HUES64 (cell line): ENCODE measurements at regions not wholly inside any gene's neighbourhood (a gene's known extent, or its start where the extent isn't known, plus 50 kb on each side); places are given as distances from the start of the nearest gene placed in this dataset.
"Not testable (repeated sequence)": the region's sequence is repeated elsewhere in the genome, so short reads cannot be mapped to it uniquely, and the experiment has no call there.

Experiments used
- H3K27ac ChIP-seq: 2 replicates; pipeline ENCODE4 v1.7.0; 2013; ENCODE audit warnings: low read depth, low read length, inconsistent platforms
- H3K27me3 ChIP-seq: 2 replicates; pipeline ENCODE4 v1.6.1; 2013; ENCODE audit warnings: mild to moderate bottlenecking, low read length; ENCODE audit not compliant: insufficient read depth
- H3K36me3 ChIP-seq: 2 replicates; pipeline ENCODE4 v1.6.1; 2013; ENCODE audit warnings: mild to moderate bottlenecking, low read length; ENCODE audit not compliant: insufficient read depth
- H3K4me1 ChIP-seq: 2 replicates; pipeline ENCODE4 v1.6.1; 2013; ENCODE audit warnings: mild to moderate bottlenecking, low read length, moderate library complexity; ENCODE audit not compliant: insufficient read depth
- H3K4me3 ChIP-seq: 2 replicates; pipeline ENCODE4 v1.5.1; 2013; ENCODE audit warnings: mild to moderate bottlenecking, low read length, moderate library complexity
- H3K9ac ChIP-seq: 2 replicates; pipeline ENCODE4 v1.6.1; 2013; ENCODE audit warnings: mild to moderate bottlenecking, low read depth, low read length
- H3K9me3 ChIP-seq: 2 replicates; pipeline ENCODE4 v1.6.1; 2013; ENCODE audit warnings: low read depth, low read length; ENCODE audit not compliant: insufficient read depth
- WGBS: fragments of 150-250, 120-280 bp; methylation state at CpG from one replicate; pipeline ENCODE4 v1.1.7; 2013; ENCODE audit warnings: missing lambda C conversion rate; 5-methylcytosine and 5-hydroxymethylcytosine counted together

DNA sequence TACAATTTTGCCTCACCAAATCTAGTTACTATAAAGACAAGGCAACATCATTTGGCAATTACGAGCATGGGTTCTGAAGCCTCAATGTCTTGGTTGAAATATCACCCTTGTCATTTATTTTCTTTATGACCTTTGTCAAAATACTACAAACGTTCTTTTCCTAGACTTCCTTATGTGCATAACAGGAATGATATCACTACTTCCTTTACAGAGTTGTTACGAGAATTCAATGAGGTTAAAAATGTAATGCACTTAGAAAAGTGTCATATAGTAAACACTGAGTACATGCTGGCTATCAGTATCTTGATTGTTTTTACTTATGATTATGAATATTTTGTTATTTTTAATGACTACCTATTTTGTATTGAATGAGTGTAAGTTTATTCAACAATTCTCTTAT, 640.9 kb upstream of the CCNG1 start:
- no peak overlapping the region for H3K4me3 ChIP-seq
- no peaks in the 10 kb centered on the region for H3K9me3 ChIP-seq
- H3K4me1 ChIP-seq = peaks cover 10% of the 10 kb centered on the region
- no peak overlapping the region for H3K27ac ChIP-seq
- H3K27me3 ChIP-seq = no peaks in the 10 kb centered on the region
- H3K36me3 ChIP-seq = no peaks in the 10 kb centered on the region
- WGBS = 89% methylated on average over 2 of the region's 3 CpGs
- no peak overlapping the region for H3K9ac ChIP-seq

DNA sequence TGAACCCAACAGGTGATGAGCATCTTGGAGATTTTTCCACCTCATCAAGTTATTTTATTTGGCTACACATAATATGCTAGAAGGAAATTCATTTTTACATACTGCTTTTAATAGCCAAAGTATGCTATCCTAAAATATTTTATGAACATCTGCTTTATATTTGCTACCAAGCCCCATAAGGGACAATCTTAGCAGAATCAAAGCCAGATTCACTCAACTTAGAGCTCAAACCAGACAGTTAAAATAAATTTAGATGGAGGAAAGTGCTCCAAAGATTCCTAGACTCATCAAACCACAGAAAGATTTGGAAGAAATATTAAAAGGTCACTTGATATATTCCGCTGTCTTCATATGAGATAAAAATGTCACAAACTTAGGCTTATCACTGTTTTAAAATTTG, 637.1 kb upstream of the CCNG1 start:
- no peak overlapping the region for H3K4me3 ChIP-seq
- peaks cover 15% of the 10 kb centered on the region for H3K4me1 ChIP-seq
- no peaks in the 10 kb centered on the region for H3K27me3 ChIP-seq
- no peak overlapping the region for H3K9ac ChIP-seq
- H3K9me3 ChIP-seq = no peaks in the 10 kb centered on the region
- no peak overlapping the region for H3K27ac ChIP-seq
- no CpG with 5 or more reads among the region's 1 CpG for WGBS
- no peaks in the 10 kb centered on the region for H3K36me3 ChIP-seq

DNA sequence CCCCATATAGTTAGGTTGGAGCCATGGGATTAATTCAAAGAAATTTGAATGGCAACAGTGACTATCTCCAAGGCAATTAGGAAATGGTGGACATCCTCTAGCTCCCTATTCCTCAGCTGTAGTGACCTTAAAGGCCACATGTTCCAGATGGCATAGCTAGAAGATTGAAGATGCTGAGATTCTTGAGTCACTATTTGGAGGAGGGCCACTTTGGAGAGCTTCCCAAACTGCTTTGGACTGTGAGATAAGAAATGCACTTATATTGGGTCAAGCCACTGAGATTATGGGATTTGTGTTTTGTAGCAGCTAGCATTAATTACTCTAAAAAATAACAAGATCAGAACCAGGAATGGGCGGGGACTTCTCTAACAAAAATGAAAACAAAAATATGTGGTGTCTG, 636.2 kb upstream of the CCNG1 start:
- 90% methylated on average over 1 of the region's 1 CpG for WGBS
- H3K9me3 ChIP-seq = no peaks in the 10 kb centered on the region
- no peak overlapping the region for H3K4me3 ChIP-seq
- no peak overlapping the region for H3K9ac ChIP-seq
- H3K27ac ChIP-seq = no peak overlapping the region
- no peaks in the 10 kb centered on the region for H3K36me3 ChIP-seq
- peaks cover 9% of the 10 kb centered on the region for H3K4me1 ChIP-seq
- no peaks in the 10 kb centered on the region for H3K27me3 ChIP-seq

DNA sequence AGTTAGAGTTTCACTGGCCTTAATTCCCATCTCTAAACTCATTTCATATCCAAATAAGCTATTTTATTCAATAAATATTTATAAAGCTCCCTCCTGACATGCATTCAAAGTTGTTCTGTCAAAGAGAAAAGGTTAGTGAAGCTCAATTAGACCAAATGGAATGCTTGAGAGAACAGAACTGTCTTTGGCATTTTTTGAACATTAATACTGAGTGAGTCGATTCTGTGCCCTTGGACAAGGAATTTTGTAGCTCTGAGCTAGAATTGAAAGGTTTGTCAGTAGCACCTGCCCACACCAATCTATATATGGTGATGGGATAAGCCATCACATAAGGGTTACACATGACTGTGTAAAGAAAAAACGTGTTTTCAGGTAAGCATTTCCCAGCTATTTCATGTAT, 631.2 kb upstream of the CCNG1 start:
- Histone ChIP-seq H3K4me1 (peaks cover 10% of the 10 kb centered on the region), H3K4me3 (no peak overlapping the region), H3K9ac (no peak overlapping the region), H3K36me3 (no peaks in the 10 kb centered on the region), H3K27me3 (no peaks in the 10 kb centered on the region), H3K27ac (no peak overlapping the region), H3K9me3 (no peaks in the 10 kb centered on the region)
- 71% methylated on average over 2 of the region's 2 CpGs for WGBS

DNA sequence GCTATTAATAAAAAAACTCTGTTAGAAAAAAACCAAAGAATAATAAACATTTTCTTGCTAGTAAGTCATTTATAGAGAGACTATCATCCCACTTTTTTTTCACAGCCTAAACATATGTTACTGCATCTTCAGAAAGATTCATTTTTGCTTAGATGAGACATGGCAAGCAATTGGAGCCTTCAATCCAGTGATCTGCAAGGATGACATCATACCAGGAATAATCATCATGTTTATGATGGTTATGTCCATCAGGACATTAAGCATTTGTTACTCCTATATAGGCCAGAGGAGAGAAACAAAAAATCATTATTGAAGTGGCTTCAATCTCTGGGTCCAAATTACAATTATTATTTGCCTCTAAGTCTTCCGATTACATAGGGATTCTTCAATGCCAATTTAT, 626.3 kb upstream of the CCNG1 start:
- Histone ChIP-seq H3K36me3 (no peaks in the 10 kb centered on the region), H3K9me3 (no peaks in the 10 kb centered on the region), H3K27me3 (no peaks in the 10 kb centered on the region), H3K4me1 (peaks cover 4% of the 10 kb centered on the region), H3K9ac (no peak overlapping the region), H3K27ac (no peak overlapping the region), H3K4me3 (no peak overlapping the region)
- 81% methylated on average over 1 of the region's 1 CpG for WGBS

DNA sequence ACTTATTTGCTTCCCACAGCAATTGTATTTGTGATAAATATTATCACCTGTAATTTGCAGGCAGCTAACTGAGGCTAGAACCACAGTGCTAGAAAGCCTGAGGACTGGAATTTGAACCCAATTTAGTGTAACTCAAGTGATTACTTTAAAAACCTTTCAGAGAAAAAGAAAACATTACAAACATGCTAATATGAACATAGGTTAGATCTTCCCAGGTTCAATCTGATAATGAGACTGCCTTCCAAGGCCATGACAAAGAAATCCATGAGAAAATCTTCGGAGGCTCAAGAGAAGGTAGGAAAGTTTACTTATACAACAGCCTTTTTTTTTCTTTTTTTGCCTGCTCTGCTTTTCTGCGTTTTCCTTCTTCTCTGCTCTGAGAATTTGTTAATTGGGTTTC, 620.6 kb upstream of the CCNG1 start:
- H3K27me3 ChIP-seq = no peaks in the 10 kb centered on the region
- H3K27ac ChIP-seq = no peak overlapping the region
- WGBS = 83% methylated on average over 1 of the region's 2 CpGs
- H3K4me1 ChIP-seq = no peaks in the 10 kb centered on the region; the same call in 1 of the 2 replicates
- no peaks in the 10 kb centered on the region for H3K36me3 ChIP-seq
- H3K9me3 ChIP-seq = no peaks in the 10 kb centered on the region
- H3K9ac ChIP-seq = no peak overlapping the region
- H3K4me3 ChIP-seq = no peak overlapping the region

DNA sequence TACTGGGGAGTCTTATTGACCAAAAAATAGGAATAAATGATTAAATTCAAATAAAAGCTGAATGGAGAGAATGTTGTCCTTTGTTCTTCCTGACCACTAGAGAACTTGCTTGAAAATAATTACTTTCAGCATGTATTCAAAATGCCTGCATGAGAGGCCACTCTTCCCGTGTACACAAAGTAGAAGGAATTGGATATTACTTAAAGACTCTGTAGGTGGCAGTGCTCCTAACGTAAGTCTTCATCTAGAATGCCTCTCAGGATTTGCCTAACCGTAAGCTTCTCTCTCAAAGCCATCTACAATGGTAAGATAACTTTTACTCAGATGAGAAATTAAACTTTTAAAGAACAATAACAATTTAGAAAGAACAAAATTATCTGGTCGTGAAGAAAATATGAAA, 620.0 kb upstream of the CCNG1 start:
- H3K4me3 ChIP-seq = no peak overlapping the region
- no peaks in the 10 kb centered on the region for H3K9me3 ChIP-seq
- no peaks in the 10 kb centered on the region for H3K27me3 ChIP-seq
- no peaks in the 10 kb centered on the region; the same call in 1 of the 2 replicates for H3K4me1 ChIP-seq
- 75% methylated on average over 2 of the region's 4 CpGs for WGBS
- H3K27ac ChIP-seq = no peak overlapping the region
- H3K9ac ChIP-seq = no peak overlapping the region
- no peaks in the 10 kb centered on the region for H3K36me3 ChIP-seq

DNA sequence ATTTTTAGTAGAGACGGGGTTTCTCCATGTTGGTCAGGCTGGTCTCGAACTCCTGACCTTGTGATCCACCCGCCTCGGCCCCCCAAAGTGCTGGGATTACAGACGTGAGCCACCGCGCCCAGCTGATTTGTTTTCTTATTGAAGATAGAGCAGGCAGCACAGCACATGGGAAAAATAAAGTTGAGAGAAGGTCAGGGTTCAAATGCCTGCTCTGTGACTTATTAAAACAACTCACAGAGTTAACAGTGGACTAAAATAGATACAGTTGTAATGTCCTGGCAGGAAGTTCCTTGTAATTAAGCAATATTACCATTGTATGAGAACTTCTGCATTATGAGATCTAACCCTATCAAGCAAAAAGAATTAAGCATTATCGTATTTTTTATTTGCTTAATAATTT, 615.7 kb upstream of the CCNG1 start:
- not testable (repeated sequence) for H3K27me3 ChIP-seq, H3K9me3 ChIP-seq, H3K27ac ChIP-seq, H3K4me3 ChIP-seq, H3K36me3 ChIP-seq, H3K9ac ChIP-seq, H3K4me1 ChIP-seq
- 92% methylated on average over 7 of the region's 8 CpGs for WGBS

DNA sequence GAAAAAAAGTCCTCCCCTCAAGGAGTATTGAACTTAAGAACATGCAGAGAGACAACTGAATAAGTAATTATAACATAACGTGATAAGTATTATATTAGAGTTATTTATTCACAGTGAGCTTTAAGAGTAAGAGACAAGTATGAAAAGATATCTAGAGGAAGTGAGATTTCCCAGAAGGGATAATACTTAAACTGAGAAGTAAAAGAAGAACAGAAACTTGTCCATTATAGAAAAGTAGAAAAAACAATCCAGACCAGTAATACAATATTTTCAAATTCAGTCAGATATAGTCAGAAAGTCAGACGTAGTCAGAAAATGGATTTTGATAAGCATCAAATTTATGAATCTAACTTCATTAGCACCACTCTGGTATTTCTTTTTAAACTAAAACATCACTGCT, 613.0 kb upstream of the CCNG1 start:
- no peak overlapping the region for H3K9ac ChIP-seq
- H3K27me3 ChIP-seq = no peaks in the 10 kb centered on the region
- no peak overlapping the region for H3K4me3 ChIP-seq
- H3K36me3 ChIP-seq = no peaks in the 10 kb centered on the region
- H3K27ac ChIP-seq = no peak overlapping the region
- WGBS = 80% methylated on average over 1 of the region's 2 CpGs
- H3K9me3 ChIP-seq = no peaks in the 10 kb centered on the region
- no peaks in the 10 kb centered on the region for H3K4me1 ChIP-seq

DNA sequence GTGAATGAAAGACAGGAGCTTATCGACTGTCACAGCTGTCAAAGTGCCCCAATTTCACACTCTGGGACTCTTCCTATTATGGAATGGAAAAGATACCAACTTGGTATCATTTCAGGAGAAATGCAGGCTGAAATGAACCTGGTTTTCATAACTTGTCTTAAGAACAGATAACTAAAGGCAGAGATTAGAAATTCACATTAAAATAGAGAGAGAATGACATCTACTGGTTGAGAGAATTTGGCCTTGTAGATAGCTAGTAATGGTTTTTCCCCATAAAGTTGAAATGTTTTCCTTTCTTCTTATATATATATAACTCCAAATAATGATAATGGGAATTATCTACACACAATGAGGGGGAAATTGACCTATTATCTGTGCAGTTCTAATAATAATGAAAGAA, 600.2 kb upstream of the CCNG1 start:
- WGBS = 86% methylated on average over 1 of the region's 1 CpG

DNA sequence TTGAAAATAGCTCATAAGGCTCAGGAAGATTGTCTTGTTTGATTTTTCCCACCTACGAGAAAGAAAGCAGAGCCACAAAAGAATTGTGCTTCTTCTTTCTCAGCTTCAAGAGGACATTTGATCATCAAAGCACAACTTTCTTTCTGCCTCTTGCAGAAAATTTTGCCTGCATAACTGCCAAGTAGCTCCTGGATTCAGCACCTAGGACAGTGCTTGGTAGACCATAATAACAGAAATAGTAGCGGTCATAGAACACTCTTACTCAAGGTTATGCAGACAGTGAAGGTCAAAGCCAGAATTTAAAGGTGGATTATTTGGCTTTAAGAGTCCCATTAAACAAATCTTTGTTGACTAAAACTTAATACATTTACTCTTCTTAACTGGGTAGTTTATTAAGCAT, 594.7 kb upstream of the CCNG1 start:
- Histone ChIP-seq H3K4me1 (no peaks in the 10 kb centered on the region), H3K27ac (no peak overlapping the region), H3K4me3 (no peak overlapping the region), H3K27me3 (no peaks in the 10 kb centered on the region), H3K36me3 (no peaks in the 10 kb centered on the region), H3K9me3 (no peaks in the 10 kb centered on the region), H3K9ac (no peak overlapping the region)
- WGBS = 73% methylated on average over 2 of the region's 2 CpGs

More for the DNA sequence above, 600.2 kb upstream of the CCNG1 start:
- Histone ChIP-seq H3K27me3 (no peaks in the 10 kb centered on the region), H3K27ac (no peak overlapping the region), H3K36me3 (no peaks in the 10 kb centered on the region), H3K4me3 (no peak overlapping the region), H3K4me1 (no peaks in the 10 kb centered on the region), H3K9me3 (no peaks in the 10 kb centered on the region), H3K9ac (no peak overlapping the region)

DNA sequence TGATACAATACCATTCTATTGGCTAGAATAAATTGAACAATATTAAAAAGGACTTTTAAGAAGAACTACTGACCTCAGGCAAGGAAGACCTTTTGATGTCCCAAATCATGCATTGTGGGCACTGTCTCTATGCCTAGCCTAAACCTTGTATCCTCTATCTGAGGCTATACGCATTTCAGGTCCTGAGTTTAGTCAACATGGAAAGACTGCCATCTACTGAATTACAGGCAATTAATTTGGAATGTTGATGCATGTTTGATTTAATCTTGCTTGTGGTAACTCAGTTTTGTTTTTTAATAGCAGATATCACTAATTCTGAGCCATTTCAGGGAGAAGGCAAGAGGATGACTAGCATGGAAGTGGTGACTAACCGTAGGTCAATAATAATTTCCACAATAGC, 585.3 kb upstream of the CCNG1 start:
- Histone ChIP-seq H3K4me3 (no peak overlapping the region), H3K27ac (no peak overlapping the region), H3K27me3 (no peaks in the 10 kb centered on the region), H3K36me3 (no peaks in the 10 kb centered on the region), H3K4me1 (no peaks in the 10 kb centered on the region), H3K9me3 (no peaks in the 10 kb centered on the region), H3K9ac (no peak overlapping the region)
- WGBS = 100% methylated on average over 2 of the region's 2 CpGs
